NCI-H2107 (cell line): ENCODE measurements at regions not wholly inside any gene's neighbourhood (a gene's known extent, or its start where the extent isn't known, plus 50 kb on each side); places are given as distances from the start of the nearest gene placed in this dataset.

Experiments used
- DNase-seq: peaks from one replicate; lab custom pipeline; 2025; lab: John Stamatoyannopoulos, UW

- DNase-seq, result no peak
Measured at GRCh38 chr11:121938076-121938475, 177.9 kb downstream of the BLID start.

- DNase-seq, result no peak
Measured at GRCh38 chr11:121936781-121937447, 179.1 kb downstream of the BLID start.

GRCh38 chr11:121936370-121936769 is 179.6 kb downstream of the BLID start:
- no peak for DNase-seq

GRCh38 chr11:121933694-121934093 is 182.3 kb downstream of the BLID start:
- no peak for DNase-seq

GRCh38 chr11:121933294-121933693 is 182.7 kb downstream of the BLID start:
- no peak for DNase-seq

GRCh38 chr11:121932646-121933185 is 183.3 kb downstream of the BLID start:
- no peak for DNase-seq

- DNase-seq, result no peak
Measured at GRCh38 chr11:121931748-121932352, 184.2 kb downstream of the BLID start.

- DNase-seq, result no peak
Measured at GRCh38 chr11:121931121-121931520, 184.9 kb downstream of the BLID start.

GRCh38 chr11:121930004-121930965 is 185.7 kb downstream of the BLID start:
- DNase-seq, result no peak

GRCh38 chr11:121929581-121929980 is 186.4 kb downstream of the BLID start:
- DNase-seq, result no peak

- DNase-seq, result no peak
Measured at GRCh38 chr11:121928597-121929580, 187.1 kb downstream of the BLID start.

GRCh38 chr11:121927789-121928188 is 188.2 kb downstream of the BLID start:
- no peak for DNase-seq

GRCh38 chr11:121927097-121927785 is 188.8 kb downstream of the BLID start:
- no peak for DNase-seq

GRCh38 chr11:121924191-121924590 is 191.8 kb downstream of the BLID start:
- DNase-seq, result no peak

GRCh38 chr11:121917482-121917881 is 198.5 kb downstream of the BLID start:
- no peak for DNase-seq

- no peak for DNase-seq
Measured at GRCh38 chr11:121914508-121915059, 201.4 kb downstream of the BLID start.

GRCh38 chr11:121909596-121909995 is 206.4 kb downstream of the BLID start:
- no peak for DNase-seq

GRCh38 chr11:121907379-121907778 is 208.6 kb downstream of the BLID start:
- DNase-seq, result no peak

GRCh38 chr11:121904148-121904547 is 211.9 kb downstream of the BLID start:
- no peak for DNase-seq

GRCh38 chr11:121901886-121902285 is 214.1 kb downstream of the BLID start:
- no peak for DNase-seq
